ENCODE measurements at regions not wholly inside any gene's neighbourhood (a gene's known extent, or its start where the extent isn't known, plus 50 kb on each side); places are given as distances from the start of the nearest gene placed in this dataset.

DNA sequence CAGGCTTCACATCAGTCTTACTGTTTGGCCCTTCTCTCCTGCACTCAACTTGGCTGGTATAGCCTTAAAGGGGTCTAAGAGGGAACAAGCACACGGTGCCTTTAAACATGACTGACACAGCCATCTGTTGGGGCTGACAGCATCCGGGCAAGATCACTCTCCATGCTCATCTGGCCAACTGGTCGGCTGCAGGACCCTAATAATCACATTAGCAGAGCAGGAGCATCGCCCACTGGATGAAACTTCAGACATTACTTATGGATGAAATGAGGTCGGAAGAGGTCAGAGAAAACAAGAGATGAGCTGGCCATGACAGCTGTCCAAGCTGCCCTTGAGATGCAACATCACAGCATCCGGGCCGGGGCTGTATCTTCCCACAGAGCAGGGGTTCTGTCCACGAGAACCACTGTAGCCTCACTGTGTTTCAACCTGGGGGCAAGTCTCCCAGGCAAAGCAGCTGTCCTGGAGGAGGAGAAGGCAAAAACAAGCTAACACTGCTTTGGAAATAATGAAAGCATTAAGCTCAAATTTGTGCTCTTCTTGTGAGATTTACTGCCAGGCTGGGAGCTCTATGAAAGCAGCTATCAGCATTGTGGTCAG is 94.4 kb upstream of the TTC29 start:
- FAIRE-seq: no peak
- H3K4me3 ChIP-seq: no peak overlapping the region
- no peaks in the 10 kb centered on the region for H3K79me2 ChIP-seq (ENCODE audit: control insufficient read depth, insufficient read depth, low read length)
- H3K4me1 ChIP-seq (replicated peaks in 1 of 2; ENCODE audit: control insufficient read depth in 2 of 2, insufficient read depth in 2 of 2, low read length in 2 of 2): no peaks in the 10 kb centered on the region
- in situ Hi-C loops (cut with MboI) (no loop called here), intact Hi-C loops (cut with micrococcal nuclease) (no loop called here)
- no peaks in the 10 kb centered on the region; a peak in 1 of 5 replicates for H3K27me3 ChIP-seq (ENCODE audit: control insufficient read depth in 2 of 2, insufficient read depth in 2 of 2, low read length in 2 of 2)
- no peaks in the 10 kb centered on the region for H3K9me3 ChIP-seq (replicated peaks; ENCODE audit: control insufficient read depth, insufficient read depth, low read depth, low read length)
- H3K36me3 ChIP-seq (ENCODE audit: control insufficient read depth, insufficient read depth, low read length): no peaks in the 10 kb centered on the region
- H4K20me1 ChIP-seq (replicated peaks; ENCODE audit: control insufficient read depth, insufficient read depth, low read length): no peaks in the 10 kb centered on the region
- no peak overlapping the region for H2AFZ ChIP-seq (ENCODE audit: low read depth, low read length)
- ATAC-seq: no peak
- CTCF ChIA-PET (ENCODE audit: low intra/inter-chr PET ratio): no interaction called here
- H3K4me2 ChIP-seq (ENCODE audit: insufficient read depth, low read length): no peak overlapping the region
- no peaks in the 10 kb centered on the region for H3K9me1 ChIP-seq (ENCODE audit: control insufficient read depth, insufficient read depth, low read length)
- WGBS (ENCODE audit: insufficient coverage, low coverage, missing lambda C conversion rate): 0% methylated on average over 8 of the region's 8 CpGs
- POLR2A ChIA-PET: no interaction called here
- no peak overlapping the region for H3K27ac ChIP-seq (ENCODE audit: extremely low read depth, low read depth, low read length)
- DNase-seq (ENCODE audit: extremely low read depth in 1 of 4, low spot score in 3 of 4): no peak
- TF ChIP-seq HNRNPUL1 (IDR thresholded peaks at IDR 0.05; ENCODE audit: low read length) (no peak), ZBED1 (IDR thresholded peaks at IDR 0.05) (no peak), CAMTA2 (CRISPR knock-in tag; conservative IDR thresholded peaks at IDR 0.05) (no peak), NUFIP1 (IDR thresholded peaks at IDR 0.05; ENCODE audit: partially characterized antibody) (no peak), HEY1 (CRISPR knock-in tag; IDR thresholded peaks at IDR 0.05; ENCODE audit: borderline replicate concordance) (no peak), TAF7 (tag; IDR thresholded peaks at IDR 0.05) (no peak), SNRNP70 (optimal IDR thresholded peaks at IDR 0.05; ENCODE audit: low read depth, low read length) (no peak), SRF (CRISPR knock-in tag; IDR thresholded peaks at IDR 0.05) (no peak), ZNF79 (CRISPR knock-in tag; IDR thresholded peaks at IDR 0.05; ENCODE audit: low read depth) (no peak), ZNF668 (CRISPR knock-in tag; IDR thresholded peaks at IDR 0.05) (no peak), RBM17 (IDR thresholded peaks at IDR 0.05; ENCODE audit: borderline replicate concordance, low read depth, low read length) (no peak), ZNF780A (CRISPR knock-in tag; IDR thresholded peaks at IDR 0.05) (no peak)
- TF ChIP-seq, protein P1, sequence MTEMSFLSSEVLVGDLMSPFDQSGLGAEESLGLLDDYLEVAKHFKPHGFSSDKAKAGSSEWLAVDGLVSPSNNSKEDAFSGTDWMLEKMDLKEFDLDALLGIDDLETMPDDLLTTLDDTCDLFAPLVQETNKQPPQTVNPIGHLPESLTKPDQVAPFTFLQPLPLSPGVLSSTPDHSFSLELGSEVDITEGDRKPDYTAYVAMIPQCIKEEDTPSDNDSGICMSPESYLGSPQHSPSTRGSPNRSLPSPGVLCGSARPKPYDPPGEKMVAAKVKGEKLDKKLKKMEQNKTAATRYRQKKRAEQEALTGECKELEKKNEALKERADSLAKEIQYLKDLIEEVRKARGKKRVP (CRISPR knock-in tag; IDR thresholded peaks at IDR 0.05): no peak
- H3K9ac ChIP-seq (ENCODE audit: insufficient read depth in 1 of 2, low read depth in 2 of 2, low read length in 2 of 2): no peak overlapping the region
- no TSS peak for BruUV-seq (replicated peaks)
